ENCODE measurements at regions not wholly inside any gene's neighbourhood (a gene's known extent, or its start where the extent isn't known, plus 50 kb on each side); places are given as distances from the start of the nearest gene placed in this dataset.

DNA sequence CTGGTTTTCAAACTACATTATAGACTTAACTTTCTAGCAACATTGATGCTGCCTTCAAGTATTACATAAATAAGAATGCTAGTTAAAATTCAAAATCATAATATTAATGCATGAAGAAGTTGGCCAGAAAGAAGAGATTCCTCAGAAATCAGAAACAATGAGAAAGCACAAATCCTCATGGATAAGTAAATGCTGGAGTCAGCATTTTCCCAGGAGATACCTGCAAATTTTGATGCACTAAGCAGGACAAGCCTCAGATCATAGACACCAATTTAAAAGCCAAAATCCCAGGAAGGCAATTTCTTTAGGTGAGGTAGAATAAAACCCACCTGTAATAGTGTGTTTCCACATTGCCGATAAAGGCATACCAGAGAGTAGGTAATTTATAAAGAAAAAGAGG is 305.2 kb upstream of the TBX18 start:
- H3K9ac ChIP-seq (ENCODE audit: insufficient read depth in 1 of 2, low read length in 2 of 2), result no peak overlapping the region
- H3K27ac ChIP-seq (ENCODE audit: low read depth in 1 of 2, low read length in 1 of 2), result no peak overlapping the region
- ATAC-seq (ENCODE audit: insufficient read depth, low FRiP score) (no peak), DNase-seq (no peak)
- TF ChIP-seq, protein P1, sequence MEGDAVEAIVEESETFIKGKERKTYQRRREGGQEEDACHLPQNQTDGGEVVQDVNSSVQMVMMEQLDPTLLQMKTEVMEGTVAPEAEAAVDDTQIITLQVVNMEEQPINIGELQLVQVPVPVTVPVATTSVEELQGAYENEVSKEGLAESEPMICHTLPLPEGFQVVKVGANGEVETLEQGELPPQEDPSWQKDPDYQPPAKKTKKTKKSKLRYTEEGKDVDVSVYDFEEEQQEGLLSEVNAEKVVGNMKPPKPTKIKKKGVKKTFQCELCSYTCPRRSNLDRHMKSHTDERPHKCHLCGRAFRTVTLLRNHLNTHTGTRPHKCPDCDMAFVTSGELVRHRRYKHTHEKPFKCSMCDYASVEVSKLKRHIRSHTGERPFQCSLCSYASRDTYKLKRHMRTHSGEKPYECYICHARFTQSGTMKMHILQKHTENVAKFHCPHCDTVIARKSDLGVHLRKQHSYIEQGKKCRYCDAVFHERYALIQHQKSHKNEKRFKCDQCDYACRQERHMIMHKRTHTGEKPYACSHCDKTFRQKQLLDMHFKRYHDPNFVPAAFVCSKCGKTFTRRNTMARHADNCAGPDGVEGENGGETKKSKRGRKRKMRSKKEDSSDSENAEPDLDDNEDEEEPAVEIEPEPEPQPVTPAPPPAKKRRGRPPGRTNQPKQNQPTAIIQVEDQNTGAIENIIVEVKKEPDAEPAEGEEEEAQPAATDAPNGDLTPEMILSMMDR (IDR thresholded peaks at IDR 0.05; ENCODE audit: control extremely low read depth, extremely low read depth), result no peak
- H3K4me1 ChIP-seq (ENCODE audit: control insufficient read depth in 5 of 5, insufficient read depth in 5 of 5, low read length in 5 of 5), result no peaks in the 10 kb centered on the region
- no peak overlapping the region for H3K4me3 ChIP-seq
- H3K9me3 ChIP-seq (ENCODE audit: control insufficient read depth in 4 of 4, insufficient read depth in 3 of 4, low read length in 3 of 4), result peaks cover 0 to 2% (median 0%) of the 10 kb centered on the region in 4 donors
- no peaks in the 10 kb centered on the region for H3K36me3 ChIP-seq (ENCODE audit: control insufficient read depth in 4 of 4, insufficient read depth in 4 of 4, low read length in 4 of 4)
- WGBS, 2 donors, result 97 to 100% methylated on average over 1 of the region's 1 CpG
- no peaks in the 10 kb centered on the region for H3K27me3 ChIP-seq (ENCODE audit: control insufficient read depth in 3 of 3, insufficient read depth in 3 of 3, low read length in 2 of 3)

GRCh38 chr6:85068221-85068620 is 303.8 kb upstream of the TBX18 start:
- ATAC-seq (ENCODE audit: insufficient read depth, low FRiP score), result no peak
- H3K27me3 ChIP-seq (ENCODE audit: control insufficient read depth in 3 of 3, insufficient read depth in 3 of 3, low read length in 2 of 3), result no peaks in the 10 kb centered on the region
- no peaks in the 10 kb centered on the region for H3K9me3 ChIP-seq (ENCODE audit: control insufficient read depth in 4 of 4, insufficient read depth in 3 of 4, low read length in 3 of 4)
- 84 to 88% methylated on average over 2 of the region's 2 CpGs for WGBS, 2 donors
- H3K9ac ChIP-seq (ENCODE audit: insufficient read depth in 1 of 2, low read length in 2 of 2), result no peak overlapping the region
- DNase-seq, result no peak
- no peaks in the 10 kb centered on the region for H3K4me1 ChIP-seq (ENCODE audit: control insufficient read depth in 5 of 5, insufficient read depth in 5 of 5, low read length in 5 of 5)
- no peak overlapping the region for H3K4me3 ChIP-seq
- TF ChIP-seq, protein P1 (IDR thresholded peaks at IDR 0.05; ENCODE audit: control extremely low read depth, extremely low read depth), result no peak
- no peak overlapping the region for H3K27ac ChIP-seq (ENCODE audit: low read depth in 1 of 2, low read length in 1 of 2)
- H3K36me3 ChIP-seq (ENCODE audit: control insufficient read depth in 4 of 4, insufficient read depth in 4 of 4, low read length in 4 of 4), result no peaks in the 10 kb centered on the region

DNA sequence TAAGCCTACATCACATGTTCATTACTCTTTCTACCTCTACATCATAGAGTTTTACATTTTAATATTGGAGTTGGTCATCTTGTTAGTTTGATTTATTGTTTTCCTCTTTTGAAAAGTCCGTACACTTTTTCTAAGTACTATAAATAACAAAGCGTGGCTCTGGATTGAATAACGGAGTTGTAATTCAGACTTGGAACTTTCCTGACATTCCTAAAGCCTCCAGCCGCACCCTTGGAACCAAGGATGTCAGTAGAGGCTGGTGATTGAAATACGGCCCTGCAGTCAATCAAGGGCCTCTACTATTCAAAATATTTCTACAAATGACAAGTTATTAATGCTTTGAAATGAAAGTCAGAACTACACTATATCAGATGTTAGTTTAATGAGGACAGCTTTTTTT is 301.9 kb upstream of the TBX18 start:
- H3K27ac ChIP-seq (ENCODE audit: low read depth in 1 of 2, low read length in 1 of 2), result no peak overlapping the region
- H3K9me3 ChIP-seq (ENCODE audit: control insufficient read depth in 4 of 4, insufficient read depth in 3 of 4, low read length in 3 of 4), result no peaks in the 10 kb centered on the region
- DNase-seq (no peak), ATAC-seq (ENCODE audit: insufficient read depth, low FRiP score) (no peak)
- no peaks in the 10 kb centered on the region for H3K4me1 ChIP-seq (ENCODE audit: control insufficient read depth in 5 of 5, insufficient read depth in 5 of 5, low read length in 5 of 5)
- TF ChIP-seq, protein P1 (IDR thresholded peaks at IDR 0.05; ENCODE audit: control extremely low read depth, extremely low read depth), result no peak
- no peaks in the 10 kb centered on the region for H3K36me3 ChIP-seq (ENCODE audit: control insufficient read depth in 4 of 4, insufficient read depth in 4 of 4, low read length in 4 of 4)
- no peak overlapping the region for H3K4me3 ChIP-seq
- no peak overlapping the region for H3K9ac ChIP-seq (ENCODE audit: insufficient read depth in 1 of 2, low read length in 2 of 2)
- no peaks in the 10 kb centered on the region for H3K27me3 ChIP-seq (ENCODE audit: control insufficient read depth in 3 of 3, insufficient read depth in 3 of 3, low read length in 2 of 3)
- WGBS, 2 donors, result 54 to 55% methylated on average over 5 of the region's 5 CpGs

- ATAC-seq (ENCODE audit: insufficient read depth, low FRiP score) (no peak), DNase-seq (no peak)
- H3K27me3 ChIP-seq (ENCODE audit: control insufficient read depth in 3 of 3, insufficient read depth in 3 of 3, low read length in 2 of 3), result no peaks in the 10 kb centered on the region
- H3K27ac ChIP-seq (ENCODE audit: low read depth in 1 of 2, low read length in 1 of 2), result no peak overlapping the region
- no peaks in the 10 kb centered on the region for H3K9me3 ChIP-seq (ENCODE audit: control insufficient read depth in 4 of 4, insufficient read depth in 3 of 4, low read length in 3 of 4)
- H3K4me1 ChIP-seq (ENCODE audit: control insufficient read depth in 5 of 5, insufficient read depth in 5 of 5, low read length in 5 of 5), result no peaks in the 10 kb centered on the region
- TF ChIP-seq, protein P1 (IDR thresholded peaks at IDR 0.05; ENCODE audit: control extremely low read depth, extremely low read depth), result no peak
- H3K36me3 ChIP-seq (ENCODE audit: control insufficient read depth in 4 of 4, insufficient read depth in 4 of 4, low read length in 4 of 4), result no peaks in the 10 kb centered on the region
- no peak overlapping the region for H3K4me3 ChIP-seq
- H3K9ac ChIP-seq (ENCODE audit: insufficient read depth in 1 of 2, low read length in 2 of 2), result no peak overlapping the region
These were observed 301.4 kb upstream of the TBX18 start for GRCh38 chr6:85065831-85066230.

Measured in lung (tissue), 11 donors.